Spleen (tissue), 11 donors: ENCODE measurements at regions not wholly inside any gene's neighbourhood (a gene's known extent, or its start where the extent isn't known, plus 50 kb on each side); places are given as distances from the start of the nearest gene placed in this dataset.

Experiments
- DNase-seq: peaks from one replicate; pipeline ENCODE4 v3.0.0-alpha.2; 2020
- H3K27ac ChIP-seq, 8 donors: fragments of 200-600 bp; sonication (generic) in 7 of 8; 1 replicate in 4 of 8; 2 replicates in 4 of 8; pipeline versions ENCODE4 v1.5.0 to v1.8.0; 2016 to 2021; ENCODE audit warnings: inconsistent platforms in 4 of 8, mild to moderate bottlenecking in 4 of 8, moderate library complexity in 1 of 8
- H3K27me3 ChIP-seq, 7 donors: fragments of 200-600 bp; sonication (generic) in 6 of 7; replicated peaks in 1 of 7; 1 replicate in 4 of 7; 2 replicates in 3 of 7; pipeline versions ENCODE4 v1.5.0 to v1.8.0; 2016 to 2021; ENCODE audit warnings: inconsistent platforms in 3 of 7, mild to moderate bottlenecking in 1 of 7
- H3K36me3 ChIP-seq, 6 donors: fragments of 200-600 bp; sonication (generic) in 5 of 6; 1 replicate in 4 of 6; 2 replicates in 2 of 6; pipeline versions ENCODE4 v1.5.0 to v1.8.0; 2016 to 2021; ENCODE audit warnings: inconsistent platforms in 2 of 6
- H3K4me1 ChIP-seq, 6 donors: fragments of 200-600 bp; sonication (generic) in 5 of 6; 1 replicate in 3 of 6; 2 replicates in 3 of 6; pipeline versions ENCODE4 v1.5.0 to v1.8.0; 2016 to 2021; ENCODE audit warnings: inconsistent platforms in 3 of 6
- H3K4me3 ChIP-seq, 8 donors: fragments of 200-600 bp; sonication (generic) in 7 of 8; 1 replicate in 4 of 8; 2 replicates in 4 of 8; pipeline versions ENCODE4 v1.5.0 to v1.8.0; 2016 to 2021; ENCODE audit warnings: inconsistent platforms in 4 of 8, mild to moderate bottlenecking in 4 of 8, moderate library complexity in 2 of 8
- H3K9me3 ChIP-seq, 8 donors: fragments of 200-600 bp; sonication (generic) in 7 of 8; 1 replicate in 4 of 8; 2 replicates in 4 of 8; pipeline versions ENCODE4 v1.5.0 to v1.8.0; 2016 to 2021; ENCODE audit warnings: inconsistent platforms in 4 of 8
- CTCF ChIP-seq, 11 experiments: fragments of 200-600 bp in 7 of 11; fragments of 450-650 bp in 4 of 11; sonication (generic) in 4 of 11; IDR thresholded peaks in 8 of 11; conservative IDR thresholded peaks in 3 of 11; 1 replicate in 7 of 11; 2 replicates in 4 of 11; pipeline versions ENCODE4 v1.4.0 to v1.8.0; 2016 to 2021; ENCODE audit warnings: antibody characterized with exemption in 11 of 11, inconsistent platforms in 4 of 11, mild to moderate bottlenecking in 1 of 11
- POLR2A ChIP-seq, 3 donors: fragments of 450-650 bp; IDR thresholded peaks; one replicate each; pipeline ENCODE4 v1.5.1; 2017; ENCODE audit warnings: antibody characterized with exemption in 3 of 3, mild to moderate bottlenecking in 1 of 3
- POLR2AphosphoS5 ChIP-seq, 3 donors: sonication (generic); formaldehyde crosslinking; IDR thresholded peaks; one replicate each; pipeline ENCODE4 v1.5.1; 2017; ENCODE audit warnings: antibody characterized with exemption in 3 of 3
- WGBS, 5 donors: extraction: QIAGEN DNeasy Blood & Tissue Kit in 3 of 5; methylation state at CpG; one replicate each; pipeline versions ENCODE4 v1.1.5 to v1.1.7; 2013 to 2018; 5-methylcytosine and 5-hydroxymethylcytosine counted together
- intact Hi-C: fragments of 100-400 bp; cut with DNase I; formaldehyde crosslinking; loops from one replicate; pipeline ENCODE4 v1.15.0; 2023; ENCODE audit warnings: low total_unique reads
- donor health status: healthy with polysubstance abuse.
- donor health status: DM: no; HTN: no; CAD: no; lungs with moderate emphysema.
- donor health status: DM: no; HTN: no; CAD: no.
- donor health status: Bipolar disorder and iron deficiency.
- donor health status: healthy.
- donor health status: DM: no; HTN: no; CAD: no.
- donor health status: DM: yes; HTN: yes; CAD: no.

DNA sequence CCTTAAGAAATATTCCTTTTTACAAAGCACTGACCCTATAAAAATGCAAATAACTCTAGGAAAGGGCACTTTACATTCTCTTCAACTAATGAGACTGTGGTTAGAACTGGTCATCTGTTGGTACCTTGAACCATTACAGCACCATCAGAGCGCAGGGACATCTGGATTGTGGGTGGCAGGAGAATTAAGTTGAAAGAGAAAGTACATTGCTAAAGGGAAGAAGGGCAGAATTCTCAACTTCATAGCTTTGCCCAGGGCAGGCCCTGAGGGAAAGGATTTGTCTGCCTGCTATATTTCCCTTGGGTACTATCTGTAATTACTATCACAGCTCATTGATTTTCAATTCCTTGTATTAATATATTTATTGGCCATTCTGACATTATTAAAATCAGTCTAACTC, 196.8 kb downstream of the KLF12 start:
- Histone ChIP-seq H3K27ac (no peak overlapping the region), H3K27me3 (no peaks in the 10 kb centered on the region), H3K4me3 (no peak overlapping the region), H3K9me3 (no peaks in the 10 kb centered on the region), H3K4me1 (peaks cover 0 to 49% (median 3%) of the 10 kb centered on the region in 6 donors), H3K36me3 (peaks cover 0 to 9% (median 0%) of the 10 kb centered on the region in 6 donors)
- no peak for DNase-seq
- WGBS, 5 donors, result 72 to 88% (median 86%) methylated on average over 1 of the region's 1 CpG
- intact Hi-C loops, result no loop called here
- TF ChIP-seq CTCF (IDR thresholded peaks at IDR 0.05 in 8 of 11, conservative IDR thresholded peaks at IDR 0.05 in 3 of 11) (no peak), POLR2AphosphoS5 (IDR thresholded peaks at IDR 0.05) (no peak), POLR2A (IDR thresholded peaks at IDR 0.05) (no peak)

- no peaks in the 10 kb centered on the region for H3K27me3 ChIP-seq
- H3K9me3 ChIP-seq, result no peaks in the 10 kb centered on the region
- TF ChIP-seq POLR2A (IDR thresholded peaks at IDR 0.05) (no peak), CTCF (IDR thresholded peaks at IDR 0.05 in 8 of 11, conservative IDR thresholded peaks at IDR 0.05 in 3 of 11) (no peak), POLR2AphosphoS5 (IDR thresholded peaks at IDR 0.05) (no peak)
- no peak for DNase-seq
- H3K4me3 ChIP-seq, result no peak overlapping the region
- WGBS, 5 donors, result 94 to 97% (median 95%) methylated on average over 3 of the region's 3 CpGs
- H3K27ac ChIP-seq, result no peak overlapping the region
- peaks cover 0 to 49% (median 3%) of the 10 kb centered on the region in 6 donors for H3K4me1 ChIP-seq
- intact Hi-C loops, result no loop called here
- H3K36me3 ChIP-seq, result peaks cover 0 to 6% (median 0%) of the 10 kb centered on the region in 6 donors
Observed at GRCh38 chr13:73935991-73936390, 198.2 kb downstream of the KLF12 start.

DNA sequence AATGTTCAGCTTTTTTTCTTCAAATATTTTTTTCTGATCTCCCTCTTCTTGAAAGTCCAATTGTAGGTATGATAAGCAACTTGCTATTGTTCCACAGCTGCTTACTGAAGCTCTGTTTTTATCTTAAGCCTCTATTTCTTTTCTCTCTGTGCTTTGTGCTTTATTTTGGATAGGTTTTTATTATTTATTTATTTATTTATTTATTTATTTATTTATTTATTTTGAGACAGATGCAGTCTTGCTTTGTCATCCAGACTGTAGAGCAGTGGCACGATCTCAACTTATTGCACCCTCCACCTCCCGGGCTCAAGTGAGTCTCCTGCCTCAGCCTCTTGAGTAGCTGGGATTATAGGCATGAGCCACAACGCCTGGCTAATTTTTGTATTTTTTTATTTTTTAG, 199.4 kb downstream of the KLF12 start:
- H3K4me1 ChIP-seq, result peaks cover 0 to 39% (median 2%) of the 10 kb centered on the region in 6 donors
- H3K27ac ChIP-seq, result no peak overlapping the region
- H3K27me3 ChIP-seq, result no peaks in the 10 kb centered on the region
- peaks cover 0 to 6% (median 0%) of the 10 kb centered on the region in 6 donors for H3K36me3 ChIP-seq
- no peak overlapping the region for H3K4me3 ChIP-seq
- H3K9me3 ChIP-seq, result no peaks in the 10 kb centered on the region
- no peak for DNase-seq
- WGBS, 5 donors, result 96 to 100% (median 97%) methylated on average over 3 of the region's 3 CpGs
- intact Hi-C loops, result no loop called here
- TF ChIP-seq CTCF (IDR thresholded peaks at IDR 0.05 in 8 of 11, conservative IDR thresholded peaks at IDR 0.05 in 3 of 11) (no peak), POLR2A (IDR thresholded peaks at IDR 0.05) (no peak), POLR2AphosphoS5 (IDR thresholded peaks at IDR 0.05) (no peak)

GRCh38 chr13:73934215-73934641, 200.0 kb downstream of the KLF12 start:
- no peak for DNase-seq
- WGBS, 5 donors, result 72 to 76% (median 75%) methylated on average over 4 of the region's 4 CpGs
- Histone ChIP-seq H3K36me3 (peaks cover 0 to 6% (median 0%) of the 10 kb centered on the region in 6 donors), H3K4me1 (peaks cover 0 to 33% (median 0%) of the 10 kb centered on the region in 6 donors), H3K27me3 (no peaks in the 10 kb centered on the region), H3K27ac (no peak overlapping the region), H3K9me3 (no peaks in the 10 kb centered on the region), H3K4me3 (no peak overlapping the region)
- intact Hi-C loops, result no loop called here
- TF ChIP-seq POLR2AphosphoS5 (IDR thresholded peaks at IDR 0.05) (no peak), CTCF (IDR thresholded peaks at IDR 0.05 in 8 of 11, conservative IDR thresholded peaks at IDR 0.05 in 3 of 11) (no peak), POLR2A (IDR thresholded peaks at IDR 0.05) (no peak)
